T-helper 2 cell treated with Interferon-gamma antibody and Interleukin-4, amounts not matched to agents 5 μg/mL and 100 μg/mL, for 36 hours (primary cell): ENCODE measurements at regions not wholly inside any gene's neighbourhood (a gene's known extent, or its start where the extent isn't known, plus 50 kb on each side); places are given as distances from the start of the nearest gene placed in this dataset.
A peak's percentile ranks its signal among the peaks of the same experiment; 100 is the strongest.

ENCODE experiments used
- DNase-seq: peaks from one replicate; pipeline ENCODE4 v3.0.0; 2021; ENCODE audit warnings: low spot score
- H3K27ac Mint-ChIP-seq: one replicate; pipeline ENCODE4 v1.8.0; 2021; ENCODE audit warnings: mild to moderate bottlenecking, mixed read lengths
- H3K27me3 Mint-ChIP-seq: one replicate; pipeline ENCODE4 v1.8.0; 2021; ENCODE audit warnings: low read depth, mixed read lengths
- H3K36me3 Mint-ChIP-seq: one replicate; pipeline ENCODE4 v1.8.0; 2021; ENCODE audit warnings: low read depth, mixed read lengths
- H3K4me1 Mint-ChIP-seq: one replicate; pipeline ENCODE4 v1.8.0; 2021; ENCODE audit warnings: low read depth, mixed read lengths
- H3K4me3 Mint-ChIP-seq: one replicate; pipeline ENCODE4 v1.8.0; 2022; ENCODE audit warnings: mild to moderate bottlenecking, moderate library complexity, mixed read lengths
- H3K9me3 Mint-ChIP-seq: one replicate; pipeline ENCODE4 v1.8.0; 2021; ENCODE audit warnings: mixed read lengths

DNA sequence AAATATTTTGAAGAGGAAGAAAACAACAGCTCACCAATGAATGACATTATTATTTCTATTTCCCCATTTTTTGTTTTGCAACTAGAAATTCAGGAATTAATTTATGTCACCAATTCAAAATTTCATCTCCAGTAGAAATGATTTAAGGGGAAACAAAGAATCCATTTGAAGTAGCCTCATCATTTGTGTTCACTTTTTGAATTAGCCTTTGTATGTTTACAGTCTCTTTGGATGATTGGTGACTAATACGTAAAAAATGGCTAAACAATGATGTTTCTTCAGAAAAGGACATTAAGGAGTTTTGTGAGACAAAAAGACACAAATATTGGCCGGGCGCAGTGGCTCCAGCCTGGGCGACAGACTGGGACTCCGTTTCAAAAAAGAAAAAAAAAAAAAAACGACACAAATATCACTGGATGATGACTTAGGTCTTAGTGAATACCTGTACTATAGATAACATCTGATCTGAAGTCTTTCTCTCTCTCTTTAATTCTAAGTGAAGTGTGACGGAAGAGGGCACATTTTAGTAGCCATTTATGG is 313.2 kb downstream of the PIK3C3 start:
- Mint-ChIP-seq H3K9me3 (no peaks in the 10 kb centered on the region), H3K27ac (no peak overlapping the region), H3K4me1 (no peaks in the 10 kb centered on the region), H3K4me3 (no peak overlapping the region), H3K27me3 (no peaks in the 10 kb centered on the region), H3K36me3 (no peaks in the 10 kb centered on the region)
- DNase-seq = no peak

DNA sequence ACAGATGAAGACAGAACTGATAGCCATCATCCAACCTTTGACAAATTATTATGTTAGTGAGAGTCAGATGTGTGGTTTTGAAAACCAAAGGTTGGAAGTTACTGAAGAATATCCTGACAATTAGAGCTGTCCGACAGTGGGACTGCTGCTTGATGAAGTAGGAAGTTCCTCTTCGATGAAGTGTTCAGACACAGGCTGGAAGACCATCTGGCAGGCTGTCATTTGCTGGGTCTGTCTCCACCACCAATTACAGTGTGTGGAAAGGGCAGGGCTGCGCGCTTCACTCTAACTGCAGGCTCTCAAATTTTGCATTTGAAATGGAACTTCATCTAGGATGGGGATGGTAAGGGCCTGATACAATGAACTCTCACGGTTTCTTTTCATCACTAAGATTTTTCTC is 313.8 kb downstream of the PIK3C3 start:
- Mint-ChIP-seq H3K36me3 (no peaks in the 10 kb centered on the region), H3K27me3 (no peaks in the 10 kb centered on the region), H3K9me3 (no peaks in the 10 kb centered on the region), H3K4me3 (no peak overlapping the region), H3K27ac (no peak overlapping the region), H3K4me1 (no peaks in the 10 kb centered on the region)
- DNase-seq = no peak

DNA sequence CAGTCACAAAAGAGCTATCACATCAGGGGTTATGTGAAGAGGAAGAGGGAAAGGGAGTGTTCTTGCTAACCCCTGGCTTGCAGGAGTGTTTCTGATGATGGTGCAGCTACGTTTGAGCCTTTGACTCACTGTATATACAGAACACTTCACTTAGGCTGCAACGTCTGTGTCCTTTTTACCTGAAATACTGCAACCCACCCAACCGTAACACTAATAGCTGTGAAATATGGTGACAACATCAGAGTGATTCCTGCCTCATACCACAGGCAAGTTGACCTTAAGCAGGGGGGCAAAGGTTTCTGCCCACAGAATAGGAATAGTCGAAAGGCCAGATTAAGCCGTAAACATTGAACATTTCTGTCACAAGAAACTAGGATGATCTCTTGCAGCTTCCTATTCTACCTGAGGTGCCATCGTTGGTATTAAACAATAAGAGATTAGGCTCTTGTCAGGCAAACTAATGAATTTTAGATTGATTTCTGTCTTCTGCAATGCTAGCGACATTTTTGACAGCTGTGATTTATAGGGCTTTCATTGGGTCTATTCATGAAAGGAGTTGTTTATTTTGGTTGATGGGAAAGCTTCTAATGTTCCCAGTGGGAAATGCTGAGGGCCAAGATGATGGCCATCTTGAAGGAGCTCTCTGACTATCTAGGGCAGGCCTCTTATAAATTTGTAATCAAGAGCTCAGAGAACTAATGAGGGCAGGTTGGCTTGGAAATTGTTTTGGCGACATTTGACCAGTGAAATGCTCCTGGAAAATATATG is 316.8 kb downstream of the PIK3C3 start:
- Mint-ChIP-seq H3K4me3 (no peak overlapping the region), H3K36me3 (no peaks in the 10 kb centered on the region), H3K9me3 (no peaks in the 10 kb centered on the region), H3K27me3 (no peaks in the 10 kb centered on the region), H3K27ac (no peak overlapping the region), H3K4me1 (no peaks in the 10 kb centered on the region)
- no peak for DNase-seq

DNA sequence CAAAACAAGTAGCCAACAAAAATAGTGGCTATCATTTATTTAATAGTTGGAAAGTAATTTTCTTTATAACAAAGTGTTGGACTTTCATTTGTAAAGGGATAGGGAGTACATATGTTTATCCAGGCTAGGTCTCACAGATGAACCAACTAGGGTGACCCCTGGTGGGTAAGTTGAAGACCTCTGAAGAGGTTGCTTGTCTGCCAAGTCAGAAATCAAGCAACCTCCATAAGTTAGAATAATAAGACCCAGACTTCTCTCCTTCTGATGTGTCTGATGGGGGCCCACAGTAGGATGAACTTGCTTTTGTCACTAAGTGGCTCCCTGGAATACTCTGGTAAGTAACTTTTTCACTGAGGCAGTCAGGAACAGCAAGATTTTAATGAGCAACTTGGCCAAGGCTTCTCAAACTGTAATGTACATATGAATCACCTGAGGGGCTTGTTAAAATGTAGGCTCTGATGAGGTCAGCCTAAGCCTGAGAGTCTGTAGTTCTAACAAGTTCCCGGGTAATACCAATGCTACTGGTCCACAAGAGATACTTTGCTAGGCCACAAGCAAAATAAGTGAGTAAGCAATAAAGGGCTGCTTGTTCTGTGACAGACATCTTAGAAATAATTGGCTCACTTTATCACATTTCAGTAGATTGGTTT is 319.6 kb downstream of the PIK3C3 start:
- no peaks in the 10 kb centered on the region for H3K36me3 Mint-ChIP-seq
- DNase-seq = no peak
- no peak overlapping the region for H3K27ac Mint-ChIP-seq
- H3K27me3 Mint-ChIP-seq = no peaks in the 10 kb centered on the region
- H3K9me3 Mint-ChIP-seq = no peaks in the 10 kb centered on the region
- no peaks in the 10 kb centered on the region for H3K4me1 Mint-ChIP-seq
- H3K4me3 Mint-ChIP-seq = no peak overlapping the region

DNA sequence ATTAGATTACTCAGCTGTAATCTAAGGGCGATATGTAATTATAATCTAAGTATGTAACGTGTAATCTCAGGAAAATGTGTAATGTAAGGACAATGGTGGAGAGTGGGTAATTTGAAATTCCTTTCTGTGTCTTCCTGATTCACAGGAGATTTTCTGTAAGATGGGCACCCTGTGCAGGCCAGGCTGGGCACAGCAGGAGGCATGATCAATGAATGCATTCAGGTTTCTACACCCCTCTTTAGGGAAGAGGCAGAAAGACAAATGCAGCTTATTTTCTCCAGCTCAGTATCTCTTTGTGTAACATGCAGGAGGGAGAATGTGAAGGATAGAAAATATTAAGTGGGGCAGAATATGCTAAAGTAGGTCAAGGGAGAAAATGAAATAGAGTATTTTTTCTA is 320.1 kb downstream of the PIK3C3 start:
- H3K27me3 Mint-ChIP-seq = no peaks in the 10 kb centered on the region
- H3K9me3 Mint-ChIP-seq = no peaks in the 10 kb centered on the region
- H3K4me3 Mint-ChIP-seq = no peak overlapping the region
- no peaks in the 10 kb centered on the region for H3K4me1 Mint-ChIP-seq
- peak overlapping the region; percentile 3 for H3K27ac Mint-ChIP-seq
- H3K36me3 Mint-ChIP-seq = no peaks in the 10 kb centered on the region
- no peak for DNase-seq

DNA sequence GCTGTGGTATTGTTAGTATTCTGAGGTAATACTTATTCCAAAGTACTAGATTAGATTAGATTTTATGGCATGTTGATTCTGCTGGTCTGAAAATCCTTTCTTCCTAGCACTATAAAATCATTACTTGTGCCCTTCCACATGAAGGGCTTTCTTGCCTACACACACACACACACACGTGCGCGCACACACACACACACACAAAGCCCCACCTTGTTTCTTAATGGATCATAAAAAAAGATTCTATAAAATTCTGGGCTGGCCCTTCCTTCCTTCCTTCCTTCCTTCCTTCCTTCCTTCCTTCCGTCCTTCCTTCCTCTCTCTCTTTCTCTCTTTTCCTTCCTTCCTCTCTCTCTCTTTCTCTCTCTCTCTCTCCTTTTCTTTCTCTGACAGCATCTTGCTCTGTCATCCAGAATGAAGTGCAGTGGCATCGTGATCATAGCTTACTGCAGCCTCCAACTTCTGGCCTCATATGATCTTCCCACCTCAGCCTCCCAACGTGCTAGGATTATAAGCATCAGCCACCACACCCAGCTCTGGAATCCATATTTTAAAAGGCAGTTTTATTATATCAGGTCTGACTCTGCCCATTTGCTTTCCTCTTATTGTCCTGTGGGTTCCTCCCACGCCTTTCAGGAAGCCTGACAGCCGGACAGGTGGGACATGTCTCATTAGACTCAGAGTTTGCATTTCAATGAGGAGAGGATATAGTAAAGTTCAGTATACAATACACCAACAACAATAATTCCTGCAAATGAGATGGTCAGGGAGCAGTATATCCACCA is 321.1 kb downstream of the PIK3C3 start:
- Mint-ChIP-seq H3K9me3 (no peaks in the 10 kb centered on the region), H3K4me3 (no peak overlapping the region), H3K27me3 (no peaks in the 10 kb centered on the region), H3K36me3 (no peaks in the 10 kb centered on the region), H3K4me1 (no peaks in the 10 kb centered on the region), H3K27ac (no peak overlapping the region)
- DNase-seq = no peak

DNA sequence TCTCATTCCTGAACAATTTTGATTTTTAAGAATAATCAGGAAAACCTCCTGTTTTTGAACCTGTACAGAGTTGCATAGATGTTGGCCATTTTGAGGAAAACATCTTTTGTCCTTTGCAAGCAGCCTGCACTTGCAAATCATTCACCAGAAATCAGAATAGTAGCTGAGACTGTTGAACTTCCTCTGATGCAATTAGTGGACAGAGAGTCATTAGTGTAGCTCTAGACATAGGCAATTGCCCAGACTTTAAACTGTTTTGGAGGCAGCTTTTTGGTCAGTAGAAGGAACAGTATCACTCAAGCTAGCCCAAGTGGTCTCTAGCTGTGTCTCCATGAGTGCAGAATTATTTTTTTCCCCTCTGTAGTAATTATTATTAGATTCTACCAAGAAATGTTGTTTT is 326.1 kb downstream of the PIK3C3 start:
- DNase-seq = no peak
- no peaks in the 10 kb centered on the region for H3K4me1 Mint-ChIP-seq
- H3K27me3 Mint-ChIP-seq = no peaks in the 10 kb centered on the region

DNA sequence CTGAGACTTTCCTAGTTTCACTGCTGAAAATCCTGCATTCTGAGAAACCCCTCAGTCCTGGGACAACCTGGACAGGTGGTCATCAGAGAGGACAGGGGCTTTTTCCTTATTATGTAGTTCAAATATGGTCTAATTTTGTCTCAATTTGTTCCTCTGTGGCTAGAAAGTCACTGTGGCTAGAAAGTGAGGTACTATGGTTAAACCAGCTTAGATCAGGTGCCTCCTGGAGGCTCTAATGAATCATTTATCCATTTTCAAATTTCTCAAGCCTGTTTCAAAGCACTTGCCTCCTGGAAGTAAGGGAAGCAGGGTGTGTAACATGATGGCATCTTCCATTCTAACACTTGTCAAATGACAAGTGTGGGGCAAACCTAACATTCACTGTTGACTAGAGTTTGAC is 326.8 kb downstream of the PIK3C3 start:
- no peak overlapping the region for H3K4me3 Mint-ChIP-seq

More for the DNA sequence above, 326.1 kb downstream of the PIK3C3 start:
- Mint-ChIP-seq H3K9me3 (no peaks in the 10 kb centered on the region), H3K27ac (no peak overlapping the region), H3K36me3 (no peaks in the 10 kb centered on the region), H3K4me3 (no peak overlapping the region)

DNA sequence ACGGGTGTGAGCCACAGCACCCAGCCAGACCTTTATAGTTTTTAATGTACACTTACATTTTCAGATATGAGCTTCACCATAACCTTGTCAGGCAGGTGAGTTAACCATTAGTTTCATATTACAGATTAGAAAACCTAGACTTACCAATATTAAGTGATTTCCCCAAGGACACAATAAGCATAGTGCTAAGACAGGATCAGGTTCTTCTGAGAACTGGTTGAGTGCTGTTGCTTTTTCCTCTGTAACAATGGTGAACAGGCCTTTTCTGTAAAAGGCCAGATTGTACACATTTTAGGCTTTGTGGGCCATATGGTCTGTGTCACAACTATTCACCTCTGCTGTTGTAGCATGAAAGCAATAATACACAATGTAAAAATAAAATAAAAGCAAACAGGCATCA is 332.0 kb downstream of the PIK3C3 start:
- no peaks in the 10 kb centered on the region for H3K27me3 Mint-ChIP-seq
- no peaks in the 10 kb centered on the region for H3K36me3 Mint-ChIP-seq
- H3K4me1 Mint-ChIP-seq = no peaks in the 10 kb centered on the region
- H3K4me3 Mint-ChIP-seq = no peak overlapping the region
- no peak overlapping the region for H3K27ac Mint-ChIP-seq
- H3K9me3 Mint-ChIP-seq = no peaks in the 10 kb centered on the region
- no peak for DNase-seq

More for the DNA sequence above, 326.8 kb downstream of the PIK3C3 start:
- Mint-ChIP-seq H3K27me3 (no peaks in the 10 kb centered on the region), H3K9me3 (no peaks in the 10 kb centered on the region), H3K4me1 (no peaks in the 10 kb centered on the region), H3K36me3 (no peaks in the 10 kb centered on the region), H3K27ac (no peak overlapping the region)
- DNase-seq = no peak

DNA sequence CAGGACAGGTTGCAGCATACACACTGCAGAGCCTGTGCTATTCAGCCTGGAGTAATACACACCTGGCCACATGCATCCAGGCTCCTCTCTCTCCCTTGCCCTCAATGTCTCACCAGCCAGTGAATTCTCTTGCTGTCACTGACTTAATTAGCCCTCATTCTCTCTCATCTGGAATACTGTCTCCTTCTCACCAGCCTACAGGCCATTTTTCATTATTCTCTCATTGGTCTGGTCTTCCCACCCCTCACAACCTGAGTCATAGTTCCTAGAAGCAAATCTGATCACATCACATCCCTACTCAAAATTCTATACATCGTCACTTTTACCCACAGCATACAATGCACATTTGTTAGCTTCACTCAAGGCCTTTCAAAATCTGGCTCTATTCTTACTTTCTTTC is 333.1 kb downstream of the PIK3C3 start:
- H3K9me3 Mint-ChIP-seq = no peaks in the 10 kb centered on the region
- H3K27me3 Mint-ChIP-seq = no peaks in the 10 kb centered on the region
- no peaks in the 10 kb centered on the region for H3K4me1 Mint-ChIP-seq
- H3K27ac Mint-ChIP-seq = no peak overlapping the region
- H3K36me3 Mint-ChIP-seq = no peaks in the 10 kb centered on the region
- H3K4me3 Mint-ChIP-seq = no peak overlapping the region
- DNase-seq = no peak

DNA sequence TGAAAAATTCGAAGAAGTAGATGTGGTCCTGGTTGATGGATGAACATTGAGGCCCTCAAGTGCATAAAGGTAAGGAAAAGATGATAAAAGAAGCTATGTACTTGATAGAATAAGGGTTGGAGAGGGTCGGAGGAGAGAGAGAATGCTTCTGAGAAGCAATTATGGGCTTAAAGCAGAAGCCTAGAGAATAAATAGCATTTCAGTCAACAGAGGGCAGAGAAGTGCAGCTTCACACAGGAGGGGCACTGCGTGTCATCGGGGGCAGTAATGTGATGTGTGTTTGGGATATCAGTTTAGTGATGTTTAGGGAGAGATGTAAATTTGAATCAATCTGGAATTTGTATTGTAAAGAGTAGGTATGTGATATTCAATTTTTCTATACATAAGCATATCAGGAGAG is 334.5 kb downstream of the PIK3C3 start:
- no peak for DNase-seq
- no peak overlapping the region for H3K27ac Mint-ChIP-seq
- H3K27me3 Mint-ChIP-seq = no peaks in the 10 kb centered on the region
- no peaks in the 10 kb centered on the region for H3K9me3 Mint-ChIP-seq
- no peaks in the 10 kb centered on the region for H3K4me1 Mint-ChIP-seq
- no peak overlapping the region for H3K4me3 Mint-ChIP-seq
- no peaks in the 10 kb centered on the region for H3K36me3 Mint-ChIP-seq

DNA sequence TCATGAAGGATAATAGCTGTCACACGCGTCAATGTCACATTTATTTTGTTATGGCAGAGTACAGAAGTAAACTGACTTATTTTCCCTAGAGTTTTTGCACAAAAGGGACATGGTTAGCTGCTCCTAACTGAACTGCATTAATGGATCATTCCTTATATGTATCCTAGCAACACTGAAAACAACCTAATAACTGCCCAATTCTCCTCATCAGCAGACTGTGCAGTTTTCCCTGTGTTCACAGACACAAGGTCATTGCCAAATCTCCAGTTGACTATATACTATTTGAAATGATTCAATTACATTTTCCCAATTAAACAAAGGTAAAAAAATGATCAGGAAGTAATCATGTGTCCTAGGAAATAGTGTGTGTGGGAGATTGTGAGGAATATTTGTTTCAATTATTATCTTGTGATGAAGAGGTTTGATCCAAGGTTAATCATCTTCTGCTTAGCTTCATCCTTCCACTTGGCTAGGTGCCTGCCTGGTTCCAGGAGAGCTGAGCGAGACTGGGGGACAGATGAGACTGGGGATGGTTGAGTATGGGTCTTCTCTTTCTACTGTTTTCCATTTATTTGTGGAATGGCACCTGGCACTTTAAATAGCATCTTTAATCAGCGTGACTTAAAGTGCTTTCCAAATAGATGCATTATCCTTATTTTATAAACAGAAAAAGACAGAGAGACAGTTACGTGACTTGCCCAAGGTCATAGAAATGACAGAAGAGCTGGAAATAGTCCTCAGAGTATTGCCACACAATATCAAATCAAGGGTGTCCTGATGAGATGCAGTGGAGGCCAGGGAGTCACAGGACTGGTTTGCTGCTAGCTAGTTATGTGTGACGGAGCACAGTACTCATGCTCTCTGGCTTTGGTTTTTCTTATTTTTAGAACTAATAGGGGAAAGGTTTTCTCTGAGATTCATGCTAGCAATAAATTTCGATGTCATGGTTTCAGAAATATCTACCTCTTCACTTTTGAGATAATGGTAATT is 335.6 kb downstream of the PIK3C3 start:
- Mint-ChIP-seq H3K4me1 (no peaks in the 10 kb centered on the region), H3K27ac (no peak overlapping the region), H3K36me3 (no peaks in the 10 kb centered on the region), H3K4me3 (no peak overlapping the region), H3K9me3 (no peaks in the 10 kb centered on the region), H3K27me3 (no peaks in the 10 kb centered on the region)
- no peak for DNase-seq

DNA sequence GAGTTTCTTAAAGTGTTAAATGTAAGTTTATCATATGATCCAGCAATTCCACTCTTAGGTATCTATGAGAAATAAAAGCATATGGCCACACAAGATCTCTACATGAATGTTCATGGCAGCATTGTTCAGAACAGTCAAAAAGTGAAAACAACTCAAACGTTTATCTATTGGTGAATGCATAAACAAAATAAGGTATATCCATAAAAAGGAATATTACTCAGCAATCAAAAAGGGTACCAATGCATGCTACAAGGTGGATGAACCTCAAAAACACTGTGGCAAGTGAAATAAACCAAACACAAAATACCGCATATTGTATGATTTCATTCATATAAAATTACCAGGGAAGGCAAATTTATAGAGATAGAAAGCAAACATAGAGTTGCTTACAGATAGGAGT is 337.6 kb downstream of the PIK3C3 start:
- H3K27me3 Mint-ChIP-seq = no peaks in the 10 kb centered on the region
- no peak for DNase-seq
- H3K27ac Mint-ChIP-seq = no peak overlapping the region
- no peaks in the 10 kb centered on the region for H3K36me3 Mint-ChIP-seq
- no peaks in the 10 kb centered on the region for H3K4me1 Mint-ChIP-seq
- H3K4me3 Mint-ChIP-seq = no peak overlapping the region
- no peaks in the 10 kb centered on the region for H3K9me3 Mint-ChIP-seq
